Hematopoietic multipotent progenitor cell treated with erythropoietin and hydrocortisone succinate and interleukin-3 and kit ligand, for 17 days (in vitro differentiated cells): ENCODE measurements at regions not wholly inside any gene's neighbourhood (a gene's known extent, or its start where the extent isn't known, plus 50 kb on each side); places are given as distances from the start of the nearest gene placed in this dataset.
"Not testable (repeated sequence)": the region's sequence is repeated elsewhere in the genome, so short reads cannot be mapped to it uniquely, and the experiment has no call there.

ENCODE experiments used
- DNase-seq: peaks from one replicate; pipeline ENCODE4 v3.0.0-alpha.2; 2015; ENCODE audit warnings: low spot score

- DNase-seq: no peak
These were observed 896.3 kb downstream of the TSN start for GRCh38 chr2:122651780-122652179.

DNA sequence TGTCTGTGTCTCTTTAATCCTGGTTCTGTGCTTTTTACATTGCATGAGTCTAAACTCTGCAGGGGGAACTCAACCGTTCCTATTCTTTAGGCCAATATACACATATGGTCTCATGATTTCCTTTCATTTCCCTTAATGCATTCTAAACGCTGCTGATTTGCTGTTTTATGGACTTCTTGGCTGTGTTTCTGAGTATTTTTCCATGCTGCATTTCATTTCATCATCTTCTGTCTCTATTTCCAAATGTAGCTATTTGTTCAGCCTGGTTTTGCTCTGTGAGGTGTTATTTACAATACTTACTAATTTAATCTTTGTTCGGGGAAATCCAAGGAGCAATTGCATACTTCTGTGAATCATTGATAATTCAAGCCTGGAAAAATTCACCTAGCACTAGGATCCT is 897.2 kb downstream of the TSN start:
- DNase-seq: no peak

DNA sequence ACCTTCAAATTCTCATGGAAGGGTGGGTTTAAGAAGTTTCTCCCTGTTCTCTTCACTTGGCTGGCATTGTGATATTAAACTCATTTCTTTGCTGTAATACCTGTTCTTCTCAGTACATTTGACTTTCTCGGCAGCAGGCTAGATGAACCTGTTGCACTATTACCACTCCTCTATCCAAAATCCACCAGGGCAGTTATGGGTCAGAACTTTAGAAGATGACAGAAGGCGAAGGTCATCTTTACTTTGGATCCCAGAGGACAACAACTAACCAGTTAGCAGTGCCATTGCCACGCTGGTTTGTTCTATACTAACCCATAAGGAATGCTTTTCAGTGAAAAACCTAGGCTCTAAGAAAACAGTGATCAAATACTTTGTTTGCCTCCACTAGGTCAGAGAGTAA is 901.0 kb downstream of the TSN start:
- DNase-seq: no peak

GRCh38 chr2:122660786-122661634 is 905.6 kb downstream of the TSN start:
- DNase-seq: no peak

GRCh38 chr2:122663620-122664019 is 908.2 kb downstream of the TSN start:
- no peak for DNase-seq

DNA sequence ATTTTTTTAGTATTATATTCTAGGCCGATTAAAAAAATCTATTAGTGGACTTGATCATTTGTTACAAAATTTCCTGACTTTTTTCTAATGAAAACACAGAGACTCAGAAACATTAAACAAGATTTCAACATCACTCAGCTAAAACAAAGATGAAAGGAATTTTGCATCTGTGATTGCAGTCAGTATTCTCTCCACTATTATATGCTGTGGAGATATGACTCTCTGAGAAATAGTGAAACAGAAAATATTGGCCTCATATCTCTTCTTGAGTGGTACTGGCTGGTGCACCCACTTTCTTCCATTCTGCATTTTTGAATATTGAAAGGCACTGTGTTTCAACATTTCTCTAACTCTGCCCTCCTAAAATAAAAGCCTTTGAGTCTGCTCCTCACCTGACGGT is 914.2 kb downstream of the TSN start:
- no peak for DNase-seq

DNA sequence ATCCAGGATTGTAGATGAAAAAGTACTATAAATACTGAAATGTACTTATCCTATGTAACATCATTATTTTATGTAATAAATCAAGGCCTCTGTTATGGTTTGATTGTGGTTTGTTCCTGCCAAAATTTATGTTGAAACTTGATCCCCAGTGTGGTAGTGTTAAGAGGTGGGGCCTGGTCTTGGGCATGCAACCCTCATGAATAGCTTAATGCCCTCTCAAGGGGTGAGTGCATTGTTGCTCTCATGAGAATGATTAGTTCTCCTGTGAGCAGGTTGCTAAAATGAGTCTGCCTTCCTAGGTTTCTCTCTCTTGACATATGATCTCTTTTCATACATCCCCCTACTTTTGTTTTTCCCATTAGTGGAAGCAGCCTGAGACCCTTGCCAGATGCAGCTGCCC is 915.4 kb downstream of the TSN start:
- DNase-seq: no peak

GRCh38 chr2:122680662-122681061 is 925.2 kb downstream of the TSN start:
- no peak for DNase-seq

- DNase-seq: no peak
These were observed 926.2 kb downstream of the TSN start for GRCh38 chr2:122681626-122682025.

- DNase-seq: no peak
These were observed 926.9 kb downstream of the TSN start for GRCh38 chr2:122682356-122682755.

- DNase-seq: no peak
These were observed 927.6 kb downstream of the TSN start for GRCh38 chr2:122683018-122683417.

DNA sequence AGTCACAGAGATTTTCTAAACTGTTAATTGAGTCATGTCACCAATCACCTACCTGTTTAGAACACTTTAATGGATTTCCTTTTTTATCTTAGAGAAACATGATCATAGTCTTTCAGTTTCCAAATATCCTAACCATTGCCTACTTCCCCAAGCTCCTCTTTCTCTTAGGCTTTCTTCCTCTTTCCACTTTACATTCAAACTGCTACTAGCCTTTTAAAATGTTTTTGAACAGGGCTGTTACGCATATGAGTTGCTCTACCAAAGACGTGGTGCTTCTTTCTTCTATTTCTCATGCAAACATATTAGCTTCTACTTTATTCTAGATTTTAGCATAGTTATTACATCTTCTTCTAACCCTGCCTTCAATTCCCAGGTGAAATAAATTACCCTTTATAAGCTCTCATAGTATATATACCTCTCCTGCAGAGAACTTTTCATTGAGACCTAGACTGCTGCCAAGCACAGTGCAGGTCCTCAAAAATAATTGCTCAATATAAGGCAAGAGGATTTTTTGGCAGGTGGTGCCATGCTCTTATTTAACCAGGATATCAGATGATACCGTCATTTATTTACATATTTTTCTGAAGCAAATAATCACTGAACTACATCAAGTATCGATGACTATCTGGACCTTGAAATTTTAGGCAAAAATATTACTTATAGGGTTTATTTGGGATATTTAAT is 937.1 kb downstream of the TSN start:
- no peak for DNase-seq

DNA sequence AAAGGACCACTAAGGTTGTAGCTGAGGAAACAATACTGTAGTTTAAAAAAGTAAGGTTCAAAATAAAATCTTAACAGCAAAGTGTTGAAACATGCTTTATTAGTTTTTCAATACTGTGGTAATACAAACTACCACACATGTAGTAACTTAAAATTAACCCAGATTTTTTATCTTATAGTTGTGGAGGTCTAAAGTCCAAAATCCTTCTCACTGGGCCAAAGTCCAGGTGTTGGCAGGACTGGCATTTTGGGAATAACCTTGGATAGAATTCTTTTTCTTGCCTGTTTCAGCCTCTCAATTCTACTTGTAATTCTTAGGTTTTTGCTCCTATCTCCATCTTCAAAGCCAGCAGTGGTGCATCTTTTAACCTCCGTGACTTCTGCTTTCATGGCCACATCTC is 942.0 kb downstream of the TSN start:
- DNase-seq: no peak

GRCh38 chr2:122703676-122704075 is 948.2 kb downstream of the TSN start:
- no peak for DNase-seq

GRCh38 chr2:122704109-122704563 is 948.7 kb downstream of the TSN start:
- DNase-seq: no peak

GRCh38 chr2:122705746-122706145 is 950.3 kb downstream of the TSN start:
- no peak for DNase-seq

DNA sequence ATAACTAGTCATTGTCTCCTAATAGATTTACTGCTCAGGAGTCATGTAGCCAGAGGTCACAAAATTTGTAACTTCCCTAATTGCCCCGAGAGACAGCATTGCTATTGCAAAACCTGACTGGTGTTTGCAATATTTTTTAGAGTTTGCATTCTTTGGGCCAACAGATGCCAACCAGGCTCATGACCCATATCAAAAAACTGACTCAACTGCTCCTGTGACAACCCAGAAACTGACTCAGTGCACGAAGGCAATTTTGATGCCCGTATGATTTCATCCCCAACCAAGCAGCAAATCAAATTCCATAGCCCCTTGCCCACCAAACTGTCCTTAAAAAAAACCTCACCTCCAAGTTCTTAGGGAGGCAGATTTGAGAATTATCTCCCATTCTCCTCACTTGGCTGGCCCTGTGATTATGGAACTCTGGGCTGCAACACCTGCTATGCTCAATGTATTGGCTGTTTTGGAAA is 951.3 kb downstream of the TSN start:
- DNase-seq: no peak

DNA sequence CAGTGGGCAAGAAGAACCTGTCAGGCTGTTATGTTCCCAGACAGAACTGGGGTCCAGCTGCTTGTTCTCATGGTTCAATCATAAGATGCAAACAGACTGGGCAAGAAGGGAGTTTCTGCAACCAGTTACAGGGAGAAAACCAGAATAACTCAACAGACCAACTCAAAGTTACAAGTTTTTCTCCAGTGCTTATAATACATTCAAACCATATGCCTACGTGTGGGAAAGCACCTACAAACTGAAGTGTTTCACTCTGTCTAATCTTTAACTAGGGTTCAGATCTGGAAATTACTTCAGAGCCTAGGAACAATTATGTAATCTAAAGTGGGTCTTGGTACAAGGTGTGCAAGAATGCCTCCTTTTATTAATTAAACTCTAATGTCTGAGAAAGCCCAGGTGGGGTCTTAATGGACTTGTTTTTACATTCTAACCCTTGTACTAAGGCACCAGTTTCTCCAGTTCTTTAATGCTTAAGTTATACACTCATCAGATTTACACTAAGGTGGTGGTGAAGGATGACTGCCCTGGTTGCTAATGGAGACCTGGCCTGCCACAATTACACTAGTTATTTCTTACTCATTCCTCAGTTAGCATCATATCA is 951.9 kb downstream of the TSN start:
- DNase-seq: no peak

GRCh38 chr2:122710049-122710448 is 954.6 kb downstream of the TSN start:
- DNase-seq: no peak

DNA sequence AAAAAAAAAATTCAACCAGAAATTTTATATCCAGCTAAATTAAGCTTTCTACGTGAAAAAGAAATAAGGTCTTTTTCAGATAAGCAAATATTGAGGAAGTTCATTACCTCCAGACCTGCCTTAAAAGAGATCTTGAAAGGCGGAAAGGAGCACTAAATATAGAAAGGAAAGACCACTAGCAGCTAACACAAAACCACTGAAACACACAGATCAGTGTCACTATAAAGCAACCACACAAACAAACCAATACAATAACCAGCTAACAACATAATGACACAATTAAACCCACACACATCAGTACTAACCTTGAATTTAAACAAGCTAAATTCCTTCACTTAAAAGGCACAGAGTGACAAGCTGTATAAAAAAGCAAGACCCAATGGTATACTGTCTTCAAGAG is 958.3 kb downstream of the TSN start:
- no peak for DNase-seq

GRCh38 chr2:122720822-122721221 is 965.4 kb downstream of the TSN start:
- not testable (repeated sequence) for DNase-seq

DNA sequence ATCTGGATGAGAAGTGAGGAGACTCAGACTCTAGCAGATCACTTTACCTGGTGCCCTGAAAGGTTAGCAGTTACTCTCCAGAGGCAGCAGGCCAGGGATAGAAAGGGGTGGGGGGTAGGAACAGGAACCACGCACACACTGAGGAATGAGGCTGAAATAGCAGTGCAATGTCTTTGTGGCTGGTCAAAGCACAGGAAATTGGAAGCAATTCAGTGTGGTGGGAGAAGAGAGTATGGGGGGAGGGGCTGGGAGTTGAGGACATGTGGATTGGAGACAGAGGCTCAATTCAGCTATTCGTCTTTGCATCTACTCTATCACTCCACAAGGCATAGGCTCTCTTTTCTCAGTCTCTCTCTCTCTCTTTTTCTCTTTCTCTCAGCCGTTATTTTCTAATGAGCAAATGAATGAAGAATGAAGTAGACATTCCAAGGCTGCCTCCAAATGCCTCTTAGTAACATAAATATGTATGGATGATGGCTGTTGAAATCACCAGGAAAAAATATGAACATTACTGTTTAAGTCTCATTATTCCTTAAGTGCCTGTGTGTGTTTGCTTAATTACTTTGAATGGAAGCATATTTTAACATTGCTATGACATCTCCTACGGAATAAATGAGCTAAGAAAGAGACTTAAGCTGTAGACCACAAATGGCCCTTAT is 979.4 kb downstream of the TSN start:
- DNase-seq: no peak
